KG1 (cell line): ENCODE measurements at regions not wholly inside any gene's neighbourhood (a gene's known extent, or its start where the extent isn't known, plus 50 kb on each side); places are given as distances from the start of the nearest gene placed in this dataset.
A peak's percentile ranks its signal among the peaks of the same experiment; 100 is the strongest.
"Not testable (repeated sequence)": the region's sequence is repeated elsewhere in the genome, so short reads cannot be mapped to it uniquely, and the experiment has no call there.

Experiments used
- DNase-seq: peaks from one replicate; lab custom pipeline; 2025; lab: John Stamatoyannopoulos, UW

GRCh38 chrX:54615109-54615508 is 85.1 kb downstream of the GNL3L start:
- no peak for DNase-seq

- no peak for DNase-seq
Measured at GRCh38 chrX:54633641-54634040, 103.6 kb downstream of the GNL3L start.

GRCh38 chrX:54639018-54639345 is 109.0 kb downstream of the GNL3L start:
- no peak for DNase-seq

GRCh38 chrX:54639346-54640102 is 109.5 kb downstream of the GNL3L start:
- DNase-seq: peak; percentile 92

- no peak for DNase-seq
Measured at GRCh38 chrX:54640103-54640690, 110.2 kb downstream of the GNL3L start.

- no peak for DNase-seq
Measured at GRCh38 chrX:54640736-54641135, 110.7 kb downstream of the GNL3L start.

GRCh38 chrX:54641530-54641929 is 111.5 kb downstream of the GNL3L start:
- no peak for DNase-seq

GRCh38 chrX:54647607-54648006 is 117.6 kb downstream of the GNL3L start:
- not testable (repeated sequence) for DNase-seq

- no peak for DNase-seq
Measured at GRCh38 chrX:54659547-54659946, 129.5 kb downstream of the GNL3L start.

- DNase-seq: no peak
Measured at GRCh38 chrX:54675762-54676161, 122.3 kb downstream of the ITIH6 start.

GRCh38 chrX:54695231-54695630 is 102.8 kb downstream of the ITIH6 start:
- DNase-seq: no peak

- no peak for DNase-seq
Measured at GRCh38 chrX:54695816-54696487, 102.1 kb downstream of the ITIH6 start.
